Liver (tissue), 7 donors: ENCODE measurements at regions not wholly inside any gene's neighbourhood (a gene's known extent, or its start where the extent isn't known, plus 50 kb on each side); places are given as distances from the start of the nearest gene placed in this dataset.

ENCODE experiments used
- DNase-seq: peaks from one replicate; pipeline ENCODE4 v3.0.0-alpha.2; 2017; ENCODE audit warnings: low spot score
- H3K27ac ChIP-seq, 2 donors: one replicate each; pipeline ENCODE4 v1.7.0; 2013; ENCODE audit warnings: inconsistent platforms in 2 of 2, low read length in 2 of 2, control low read depth in 1 of 2, low read depth in 1 of 2, mild to moderate bottlenecking in 1 of 2
- H3K27me3 ChIP-seq, 4 donors: one replicate each; pipeline versions ENCODE4 v1.6.1 to v1.7.0; 2013; ENCODE audit warnings: low read length in 3 of 4, inconsistent platforms in 1 of 4, mild to moderate bottlenecking in 1 of 4, moderate library complexity in 1 of 4; ENCODE audit not compliant: control insufficient read depth in 4 of 4, insufficient read depth in 4 of 4
- H3K36me3 ChIP-seq, 4 donors: one replicate each; pipeline versions ENCODE4 v1.6.1 to v1.7.0; 2013; ENCODE audit warnings: low read length in 3 of 4, mild to moderate bottlenecking in 3 of 4, low read depth in 1 of 4, moderate library complexity in 1 of 4; ENCODE audit not compliant: control insufficient read depth in 4 of 4, insufficient read depth in 3 of 4
- H3K4me1 ChIP-seq, 4 donors: one replicate each; pipeline versions ENCODE4 v1.6.1 to v1.7.0; 2013; ENCODE audit warnings: low read length in 3 of 4, mild to moderate bottlenecking in 3 of 4, moderate library complexity in 1 of 4; ENCODE audit not compliant: control insufficient read depth in 4 of 4, insufficient read depth in 4 of 4
- H3K4me3 ChIP-seq, 3 donors: one replicate each; pipeline versions ENCODE4 v1.6.1 to v1.7.0; 2013; ENCODE audit warnings: low read length in 3 of 3, control low read depth in 1 of 3, low read depth in 1 of 3, mild to moderate bottlenecking in 1 of 3
- H3K9ac ChIP-seq, 2 donors: one replicate each; pipeline ENCODE4 v1.7.0; 2013; ENCODE audit warnings: low read length in 2 of 2, mild to moderate bottlenecking in 2 of 2, moderate library complexity in 2 of 2, control low read depth in 1 of 2, low read depth in 1 of 2
- H3K9me3 ChIP-seq, 4 donors: one replicate each; pipeline versions ENCODE4 v1.6.1 to v1.7.0; 2013; ENCODE audit warnings: low read length in 3 of 4; ENCODE audit not compliant: control insufficient read depth in 4 of 4
- EGR1 ChIP-seq, 2 donors: IDR thresholded peaks; 2 replicates each; pipeline ENCODE4 v1.6.1; 2016 to 2018; ENCODE audit warnings: antibody characterized with exemption in 2 of 2, low read depth in 2 of 2
- FOXA1 ChIP-seq: IDR thresholded peaks from 2 replicates; pipeline ENCODE4 v1.6.1; 2016; ENCODE audit warnings: antibody characterized with exemption
- FOXA2 ChIP-seq: IDR thresholded peaks from 2 replicates; pipeline ENCODE4 v1.6.1; 2016; ENCODE audit warnings: antibody characterized with exemption
- GABPA ChIP-seq, 2 donors: IDR thresholded peaks in 1 of 2; conservative IDR thresholded peaks in 1 of 2; 2 replicates each; pipeline ENCODE4 v1.6.1; 2016; ENCODE audit warnings: antibody characterized with exemption in 2 of 2, mild to moderate bottlenecking in 1 of 2, moderate library complexity in 1 of 2
- MAX ChIP-seq: IDR thresholded peaks from 2 replicates; pipeline ENCODE4 v1.6.1; 2016; ENCODE audit warnings: antibody characterized with exemption
- NR2F2 ChIP-seq: IDR thresholded peaks from 2 replicates; pipeline ENCODE4 v1.6.1; 2016; ENCODE audit warnings: antibody characterized with exemption
- REST ChIP-seq: IDR thresholded peaks from 2 replicates; pipeline ENCODE4 v1.6.1; 2016; ENCODE audit warnings: antibody characterized with exemption, mild to moderate bottlenecking
- RXRA ChIP-seq, 2 donors: IDR thresholded peaks; 2 replicates each; pipeline ENCODE4 v1.6.1; 2017 to 2018; ENCODE audit warnings: antibody characterized with exemption in 2 of 2, mild to moderate bottlenecking in 1 of 2
- SP1 ChIP-seq: IDR thresholded peaks from 2 replicates; pipeline ENCODE4 v1.6.1; 2018; ENCODE audit warnings: antibody characterized with exemption, mild to moderate bottlenecking
- YY1 ChIP-seq: IDR thresholded peaks from 2 replicates; pipeline ENCODE4 v1.6.1; 2016; ENCODE audit warnings: antibody characterized with exemption, mild to moderate bottlenecking
- ZBTB33 ChIP-seq: IDR thresholded peaks from 2 replicates; pipeline ENCODE4 v1.6.1; 2016; ENCODE audit warnings: antibody characterized with exemption
- WGBS: extraction: QIAGEN DNeasy Blood & Tissue Kit; methylation state at CpG from one replicate; pipeline ENCODE4 v1.1.7; 2013; 5-methylcytosine and 5-hydroxymethylcytosine counted together
- TF ChIP-seq, protein P1 (sequence below): IDR thresholded peaks from 2 replicates; pipeline ENCODE4 v1.6.1; 2016; ENCODE audit warnings: antibody characterized with exemption
- donor health status: healthy.
- donor health status: healthy.
- donor health status: healthy.
- donor health status: healthy.

- Histone ChIP-seq H3K4me3 (no peak overlapping the region), H3K9ac (no peak overlapping the region), H3K27me3 (no peaks in the 10 kb centered on the region), H3K36me3 (peaks cover 9 to 60% (median 29%) of the 10 kb centered on the region in 4 donors), H3K27ac (no peak overlapping the region), H3K4me1 (peaks cover 0 to 11% (median 5%) of the 10 kb centered on the region in 4 donors), H3K9me3 (no peaks in the 10 kb centered on the region)
- DNase-seq, result no peak
- TF ChIP-seq RXRA (IDR thresholded peaks at IDR 0.05), result no peak
- no peak for TF ChIP-seq REST
- TF ChIP-seq FOXA1, result no peak
- TF ChIP-seq SP1, result no peak
- TF ChIP-seq MAX, result no peak
- WGBS, result 94% methylated on average over 5 of the region's 5 CpGs
Observed at GRCh38 chr16:31703526-31704128, 170.0 kb upstream of the ZNF267 start.

- peaks cover 0 to 11% (median 5%) of the 10 kb centered on the region in 4 donors for H3K4me1 ChIP-seq
- no peak overlapping the region for H3K9ac ChIP-seq
- H3K36me3 ChIP-seq, result peaks cover 9 to 65% (median 29%) of the 10 kb centered on the region in 4 donors
- H3K27ac ChIP-seq, result no peak overlapping the region
- TF ChIP-seq NR2F2 (no peak), YY1 (no peak), FOXA1 (no peak), GABPA (IDR thresholded peaks at IDR 0.05 in 1 of 2, conservative IDR thresholded peaks at IDR 0.05 in 1 of 2) (no peak), EGR1 (IDR thresholded peaks at IDR 0.05; ENCODE audit: low read depth in 2 of 2) (no peak), ZBTB33 (no peak), RXRA (IDR thresholded peaks at IDR 0.05) (no peak), SP1 (no peak), REST (no peak), FOXA2 (no peak)
- TF ChIP-seq, protein P1, sequence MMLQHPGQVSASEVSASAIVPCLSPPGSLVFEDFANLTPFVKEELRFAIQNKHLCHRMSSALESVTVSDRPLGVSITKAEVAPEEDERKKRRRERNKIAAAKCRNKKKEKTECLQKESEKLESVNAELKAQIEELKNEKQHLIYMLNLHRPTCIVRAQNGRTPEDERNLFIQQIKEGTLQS, result no peak
- DNase-seq, result no peak
- no peaks in the 10 kb centered on the region for H3K9me3 ChIP-seq
- H3K27me3 ChIP-seq, result no peaks in the 10 kb centered on the region
- no peak overlapping the region for H3K4me3 ChIP-seq
- 95% methylated on average over 9 of the region's 9 CpGs for WGBS
Observed at GRCh38 chr16:31704138-31704537, 169.5 kb upstream of the ZNF267 start.
